HG02938 (cell line): ENCODE measurements at regions not wholly inside any gene's neighbourhood (a gene's known extent, or its start where the extent isn't known, plus 50 kb on each side); places are given as distances from the start of the nearest gene placed in this dataset.
"Not testable (repeated sequence)": the region's sequence is repeated elsewhere in the genome, so short reads cannot be mapped to it uniquely, and the experiment has no call there.

Experiments
- ATAC-seq: cut with Tn5 transposase; IDR thresholded peaks from one replicate; pipeline ENCODE4 v1.9.1; 2021; ENCODE audit warnings: mild to moderate bottlenecking, moderate library complexity; ENCODE audit not compliant: unreplicated experiment

GRCh38 chr3:5918626-5919025, 731.1 kb downstream of the EDEM1 start:
- ATAC-seq, result no peak

- no peak for ATAC-seq
These were observed 741.5 kb downstream of the EDEM1 start for GRCh38 chr3:5929027-5929426.

- ATAC-seq, result not testable (repeated sequence)
These were observed 756.6 kb downstream of the EDEM1 start for GRCh38 chr3:5944061-5944460.

- ATAC-seq, result no peak
These were observed 760.6 kb downstream of the EDEM1 start for GRCh38 chr3:5948084-5948483.

- no peak for ATAC-seq
These were observed 763.5 kb downstream of the EDEM1 start for GRCh38 chr3:5951026-5951425.

GRCh38 chr3:5972586-5972985, 785.1 kb downstream of the EDEM1 start:
- no peak for ATAC-seq

GRCh38 chr3:5974630-5975322, 787.3 kb downstream of the EDEM1 start:
- no peak for ATAC-seq

- no peak for ATAC-seq
These were observed 789.8 kb downstream of the EDEM1 start for GRCh38 chr3:5977331-5977730.

GRCh38 chr3:5980475-5980874, 793.0 kb downstream of the EDEM1 start:
- no peak for ATAC-seq

- ATAC-seq, result no peak
These were observed 807.1 kb downstream of the EDEM1 start for GRCh38 chr3:5994651-5995050.

GRCh38 chr3:6018456-6018855, 830.9 kb downstream of the EDEM1 start:
- no peak for ATAC-seq

GRCh38 chr3:6022621-6023020, 835.1 kb downstream of the EDEM1 start:
- no peak for ATAC-seq

GRCh38 chr3:6025032-6025431, 835.9 kb upstream of the GRM7 start:
- ATAC-seq, result no peak

- not testable (repeated sequence) for ATAC-seq
These were observed 830.3 kb upstream of the GRM7 start for GRCh38 chr3:6030648-6031047.

GRCh38 chr3:6035626-6036025, 825.3 kb upstream of the GRM7 start:
- no peak for ATAC-seq

- no peak for ATAC-seq
These were observed 820.9 kb upstream of the GRM7 start for GRCh38 chr3:6039971-6040370.

- ATAC-seq, result no peak
These were observed 819.0 kb upstream of the GRM7 start for GRCh38 chr3:6041894-6042293.

GRCh38 chr3:6047016-6047415, 813.9 kb upstream of the GRM7 start:
- ATAC-seq, result no peak

- ATAC-seq, result no peak
These were observed 800.7 kb upstream of the GRM7 start for GRCh38 chr3:6060251-6060650.

GRCh38 chr3:6062261-6063187, 798.4 kb upstream of the GRM7 start:
- no peak for ATAC-seq

GRCh38 chr3:6066397-6066796, 794.5 kb upstream of the GRM7 start:
- ATAC-seq, result no peak
